Fibroblast of mammary gland (primary cell): ENCODE measurements at regions not wholly inside any gene's neighbourhood (a gene's known extent, or its start where the extent isn't known, plus 50 kb on each side); places are given as distances from the start of the nearest gene placed in this dataset.

Experiments used
- DNase-seq: peaks from one replicate; pipeline ENCODE4 v3.0.0-alpha.2; 2010; ENCODE audit warnings: low read depth
- H3K4me3 ChIP-seq: 2 replicates; pipeline ENCODE4 v1.5.1; 2011; ENCODE audit warnings: low read depth, mild to moderate bottlenecking, low read length, moderate library complexity; ENCODE audit not compliant: control insufficient read depth
- CTCF ChIP-seq: conservative IDR thresholded peaks from 2 replicates; pipeline ENCODE4 v1.5.1; 2011; ENCODE audit warnings: low read depth, low read length, inconsistent platforms; ENCODE audit not compliant: control insufficient read depth, insufficient read depth

- DNase-seq = no peak
- TF ChIP-seq CTCF = no peak
- H3K4me3 ChIP-seq = no peak overlapping the region
Observed at GRCh38 chr2:18650221-18650620, 60.9 kb upstream of the NT5C1B start.

- no peak for DNase-seq
- TF ChIP-seq CTCF = no peak
- H3K4me3 ChIP-seq = no peak overlapping the region
Observed at GRCh38 chr2:18649502-18650135, 60.2 kb upstream of the NT5C1B start.

- DNase-seq = no peak
- no peak overlapping the region for H3K4me3 ChIP-seq
- TF ChIP-seq CTCF = no peak
Observed at GRCh38 chr2:18648161-18648560, 58.8 kb upstream of the NT5C1B start.

GRCh38 chr2:18647731-18648130 is 58.4 kb upstream of the NT5C1B start:
- TF ChIP-seq CTCF = no peak
- no peak for DNase-seq
- H3K4me3 ChIP-seq = no peak overlapping the region

GRCh38 chr2:18645315-18645714 is 55.9 kb upstream of the NT5C1B start:
- DNase-seq = peak; percentile 30
- TF ChIP-seq CTCF = no peak
- H3K4me3 ChIP-seq = no peak overlapping the region

- DNase-seq = no peak
- no peak overlapping the region for H3K4me3 ChIP-seq
- TF ChIP-seq CTCF = no peak
Observed at GRCh38 chr2:18644115-18644462, 54.7 kb upstream of the NT5C1B start.
